Transverse colon (tissue), 4 donors: ENCODE measurements at regions not wholly inside any gene's neighbourhood (a gene's known extent, or its start where the extent isn't known, plus 50 kb on each side); places are given as distances from the start of the nearest gene placed in this dataset.
"Not testable (repeated sequence)": the region's sequence is repeated elsewhere in the genome, so short reads cannot be mapped to it uniquely, and the experiment has no call there.

ENCODE experiments used
- DNase-seq: peaks from one replicate; pipeline ENCODE4 v3.0.0-alpha.2; 2019
- H3K27ac ChIP-seq, 4 donors: fragments of 200-600 bp; sonication (generic); 2 replicates each; pipeline ENCODE4 v1.5.1; 2016 to 2018; ENCODE audit warnings: inconsistent platforms in 4 of 4
- H3K27me3 ChIP-seq: fragments of 200-600 bp; sonication (generic); 2 replicates; pipeline ENCODE4 v1.5.1; 2017; ENCODE audit warnings: inconsistent platforms
- H3K36me3 ChIP-seq, 4 donors: fragments of 200-600 bp; sonication (generic); 2 replicates each; pipeline ENCODE4 v1.5.1; 2017 to 2019; ENCODE audit warnings: inconsistent platforms in 4 of 4
- H3K4me1 ChIP-seq, 4 donors: fragments of 200-600 bp; sonication (generic); 2 replicates each; pipeline ENCODE4 v1.5.1; 2017 to 2020; ENCODE audit warnings: inconsistent platforms in 4 of 4
- H3K4me3 ChIP-seq, 4 donors: fragments of 200-600 bp; sonication (generic); 1 replicate in 1 of 4; 2 replicates in 3 of 4; pipeline versions ENCODE4 v1.5.1 to v1.6.1; 2017 to 2019; ENCODE audit warnings: inconsistent platforms in 4 of 4
- H3K9me3 ChIP-seq, 2 donors: fragments of 200-600 bp; sonication (generic); 2 replicates each; pipeline ENCODE4 v1.5.1; 2017 to 2019; ENCODE audit warnings: inconsistent platforms in 2 of 2
- CTCF ChIP-seq, 5 experiments: fragments of 200-600 bp in 3 of 5; fragments of 450-650 bp in 2 of 5; sonication (generic) in 3 of 5; IDR thresholded peaks; 1 replicate in 2 of 5; 2 replicates in 3 of 5; pipeline ENCODE4 v1.5.1; 2016 to 2017; ENCODE audit warnings: antibody characterized with exemption in 5 of 5, inconsistent platforms in 3 of 5, mild to moderate bottlenecking in 2 of 5, moderate library complexity in 1 of 5
- EP300 ChIP-seq: sonication (generic); formaldehyde crosslinking; IDR thresholded peaks from one replicate; pipeline ENCODE4 v1.6.1; 2017; ENCODE audit warnings: antibody characterized with exemption, low read depth
- POLR2A ChIP-seq: fragments of 450-650 bp; IDR thresholded peaks from one replicate; pipeline ENCODE4 v1.6.1; 2016; ENCODE audit warnings: antibody characterized with exemption, mild to moderate bottlenecking, moderate library complexity
- POLR2AphosphoS5 ChIP-seq, 3 donors: sonication (generic); formaldehyde crosslinking; IDR thresholded peaks; one replicate each; pipeline ENCODE4 v1.6.1; 2016; ENCODE audit warnings: antibody characterized with exemption in 3 of 3
- WGBS, 2 donors: methylation state at CpG; one replicate each; pipeline ENCODE4 v1.1.5; 2018; ENCODE audit warnings: low coverage in 1 of 2; 5-methylcytosine and 5-hydroxymethylcytosine counted together
- in situ Hi-C, 4 donors: fragments of 200-750 bp; cut with MboI; loops; one replicate each; pipeline versions ENCODE4 v1.15.0 to v1.15.1; 2017; ENCODE audit warnings: low sequenced_read_pairs in 3 of 4, low pct_ligation_motif_present in 1 of 4, low pct_unique_long_range_greater_than_20kb in 1 of 4
- intact Hi-C: fragments of 100-400 bp; cut with DNase I; formaldehyde crosslinking; loops from one replicate; pipeline ENCODE4 v1.15.1; 2023; ENCODE audit warnings: low total_unique reads

- DNase-seq, result no peak
- Histone ChIP-seq H3K36me3 (no peaks in the 10 kb centered on the region), H3K27ac (no peak overlapping the region), H3K4me3 (no peak overlapping the region), H3K9me3 (no peaks in the 10 kb centered on the region), H3K4me1 (no peaks in the 10 kb centered on the region), H3K27me3 (no peaks in the 10 kb centered on the region)
- in situ Hi-C loops, result no loop called here
- no peak for TF ChIP-seq POLR2A
- TF ChIP-seq POLR2AphosphoS5 (IDR thresholded peaks at IDR 0.05), result no peak
- TF ChIP-seq CTCF (IDR thresholded peaks at IDR 0.05), result no peak
- TF ChIP-seq EP300, result no peak
- 63 to 100% methylated on average over 1 to 3 of the region's 3 CpGs for WGBS, 2 donors
- intact Hi-C loops, result no loop called here
Observed at GRCh38 chr2:136286423-136286822, 168.5 kb upstream of the CXCR4 start.

GRCh38 chr2:136284226-136285119 lies 166.5 kb upstream of the CXCR4 start:
- in situ Hi-C loops, result no loop called here
- 76 to 77% methylated on average over 3 to 4 of the region's 4 CpGs for WGBS, 2 donors
- H3K9me3 ChIP-seq, result no peaks in the 10 kb centered on the region

GRCh38 chr2:136282251-136282650 lies 164.3 kb upstream of the CXCR4 start:
- Histone ChIP-seq H3K4me1 (no peaks in the 10 kb centered on the region), H3K9me3 (no peaks in the 10 kb centered on the region), H3K4me3 (no peak overlapping the region), H3K27me3 (no peaks in the 10 kb centered on the region), H3K27ac (no peak overlapping the region), H3K36me3 (no peaks in the 10 kb centered on the region)
- 63 to 76% methylated on average over 2 to 6 of the region's 6 CpGs for WGBS, 2 donors
- intact Hi-C loops (no loop called here), in situ Hi-C loops (no loop called here)
- no peak for DNase-seq
- no peak for TF ChIP-seq CTCF (IDR thresholded peaks at IDR 0.05)
- no peak for TF ChIP-seq POLR2AphosphoS5 (IDR thresholded peaks at IDR 0.05)
- TF ChIP-seq EP300, result no peak
- no peak for TF ChIP-seq POLR2A

More at GRCh38 chr2:136284226-136285119, 166.5 kb upstream of the CXCR4 start:
- Histone ChIP-seq H3K4me3 (no peak overlapping the region), H3K27me3 (no peaks in the 10 kb centered on the region), H3K36me3 (no peaks in the 10 kb centered on the region), H3K27ac (no peak overlapping the region), H3K4me1 (no peaks in the 10 kb centered on the region)
- intact Hi-C loops, result no loop called here
- no peak for TF ChIP-seq EP300
- TF ChIP-seq POLR2A, result no peak
- TF ChIP-seq POLR2AphosphoS5 (IDR thresholded peaks at IDR 0.05), result no peak
- TF ChIP-seq CTCF (IDR thresholded peaks at IDR 0.05), result no peak
- DNase-seq, result no peak

- in situ Hi-C loops (no loop called here), intact Hi-C loops (no loop called here)
- Histone ChIP-seq H3K9me3 (no peaks in the 10 kb centered on the region), H3K36me3 (no peaks in the 10 kb centered on the region), H3K4me3 (no peak overlapping the region), H3K4me1 (no peaks in the 10 kb centered on the region), H3K27ac (no peak overlapping the region), H3K27me3 (no peaks in the 10 kb centered on the region)
- 83% methylated on average over 17 of the region's 17 CpGs; no CpG with 5 or more reads in 1 of the 2 donors for WGBS, 2 donors
- DNase-seq, result no peak
- TF ChIP-seq POLR2AphosphoS5 (IDR thresholded peaks at IDR 0.05) (no peak), EP300 (no peak), CTCF (IDR thresholded peaks at IDR 0.05) (no peak), POLR2A (no peak)
Observed at GRCh38 chr2:136281281-136282114, 163.5 kb upstream of the CXCR4 start.

- H3K9me3 ChIP-seq, H3K27ac ChIP-seq, H3K36me3 ChIP-seq, in situ Hi-C loops, H3K27me3 ChIP-seq, H3K4me3 ChIP-seq, DNase-seq, H3K4me1 ChIP-seq: not testable (repeated sequence)
- intact Hi-C loops, result loop anchor here (5.0 kb wide), 1 partner anchor 1044 kb away; no protein-coding TSS in a partner anchor
- 64% methylated on average over 4 of the region's 4 CpGs; no CpG with 5 or more reads in 1 of the 2 donors for WGBS, 2 donors
Observed at GRCh38 chr2:136266346-136266745, 148.4 kb upstream of the CXCR4 start.
